SH-SY5Y (cell line): ENCODE measurements at regions not wholly inside any gene's neighbourhood (a gene's known extent, or its start where the extent isn't known, plus 50 kb on each side); places are given as distances from the start of the nearest gene placed in this dataset.

Experiments
- GATA2 ChIP-seq: IDR thresholded peaks from 2 replicates; pipeline ENCODE4 v1.6.1; 2011; ENCODE audit warnings: mild to moderate bottlenecking, low read depth, low read length
- GATA3 ChIP-seq: IDR thresholded peaks from 2 replicates; pipeline ENCODE4 v1.6.1; 2011; ENCODE audit warnings: low read depth, mild to moderate bottlenecking, low read length, moderate library complexity

DNA sequence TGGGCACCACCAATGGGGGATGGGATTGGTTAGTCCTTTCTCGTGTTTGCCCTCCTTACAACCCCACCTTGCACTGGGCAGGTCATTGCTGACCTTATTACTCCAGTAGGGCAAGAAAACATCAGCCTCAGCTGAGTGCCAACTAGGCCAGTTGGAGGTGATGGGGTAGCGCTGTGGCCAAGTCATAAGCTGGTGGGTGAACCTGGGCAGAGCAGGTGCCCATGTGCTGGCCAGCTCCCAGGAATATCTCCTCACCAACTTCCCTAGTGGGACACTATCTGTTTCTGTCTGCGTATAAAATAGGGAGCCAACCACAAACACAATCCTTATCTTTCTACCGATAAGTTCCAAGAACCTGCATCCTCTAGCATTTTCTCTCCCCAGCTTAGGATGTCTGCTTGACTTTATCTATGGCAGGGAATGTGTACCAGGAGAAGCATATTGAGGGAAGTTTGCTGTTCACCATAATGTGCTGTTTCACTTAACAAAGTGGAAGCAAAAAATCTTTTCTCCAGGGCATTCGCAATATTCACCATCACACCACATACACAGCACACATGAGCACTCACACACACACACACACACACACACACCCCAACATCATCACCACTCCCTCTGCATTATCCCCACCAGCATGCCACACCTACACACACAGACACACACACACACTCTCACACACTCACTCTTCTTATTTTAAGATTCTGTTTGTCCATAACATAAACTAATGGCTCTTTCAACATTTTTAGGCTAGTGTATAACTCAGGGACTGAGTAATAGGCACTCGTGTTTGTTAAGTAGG, 390.0 kb downstream of the ENC1 start:
- no peak for TF ChIP-seq GATA2
- TF ChIP-seq GATA3 = no peak
